HepG2 (cell line): ENCODE measurements at regions not wholly inside any gene's neighbourhood (a gene's known extent, or its start where the extent isn't known, plus 50 kb on each side); places are given as distances from the start of the nearest gene placed in this dataset.

Source experiments
- ATAC-seq: fragments of 200-7000 bp; cut with Tn5 transposase; 3 replicates; pipeline ENCODE4 v1.9.1; 2020; ENCODE audit warnings: mild to moderate bottlenecking, moderate library complexity
- BruUV-seq: library from RNA; stranded (reverse); fragments of 400-500 nt; replicated peaks from 2 replicates; lab custom pipeline; 2021; lab: Mats Ljungman, UMichigan
- CTCF ChIA-PET: fragments of 300-600 bp; formaldehyde crosslinking; extraction: SDS; loops from one replicate; lab custom pipeline; 2021; ENCODE audit warnings: low total read pairs, inconsistent platforms, low intra/inter-chr PET ratio; lab: Yijun Ruan, JAX
- POLR2A ChIA-PET: fragments of 350-600 bp; sonication (Branson Sonifier 250); formaldehyde crosslinking; loops from one replicate; lab custom pipeline; 2020; ENCODE audit warnings: antibody characterized with exemption, inconsistent platforms; lab: Yijun Ruan, JAX
- DNase-seq: peaks from one replicate; pipeline ENCODE4 v3.0.0-alpha.2; 2015; ENCODE audit warnings: low spot score
- FAIRE-seq: peaks from 3 replicates; lab custom pipeline; 2011; peaks lifted over from hg19 to GRCh38; lab: Jason Lieb, UNC
- H2AFZ ChIP-seq: one replicate; pipeline ENCODE4 v1.6.1; 2011; ENCODE audit warnings: low read length, inconsistent platforms
- H3K27ac ChIP-seq: fragments of 300-600 bp; 3 replicates; pipeline ENCODE4 v1.8.0; 2011; ENCODE audit warnings: mixed run types, mild to moderate bottlenecking, mixed read lengths, low read length, inconsistent platforms; ENCODE audit not compliant: insufficient read depth; ENCODE audit errors: extremely low read length
- H3K27me3 ChIP-seq, 2 experiments: fragments of 200-600 bp in 1 of 2; 2 replicates in 1 of 2; 3 replicates in 1 of 2; pipeline versions ENCODE4 v1.6.0 to v1.8.0; 2011; ENCODE audit warnings: low read length in 2 of 2, mild to moderate bottlenecking in 2 of 2, moderate library complexity in 2 of 2, inconsistent platforms in 1 of 2; ENCODE audit not compliant: insufficient read depth in 2 of 2, control insufficient read depth in 1 of 2
- H3K36me3 ChIP-seq, 2 experiments: fragments of 200-600 bp in 1 of 2; replicated peaks in 1 of 2; 2 replicates in 1 of 2; 3 replicates in 1 of 2; pipeline versions ENCODE4 v1.5.1 to v1.8.0; 2011; ENCODE audit warnings: low read length in 2 of 2, inconsistent platforms in 1 of 2; ENCODE audit not compliant: insufficient read depth in 2 of 2, control insufficient read depth in 1 of 2
- H3K4me1 ChIP-seq: 2 replicates; pipeline ENCODE4 v1.5.1; 2012; ENCODE audit warnings: low read length, inconsistent platforms; ENCODE audit not compliant: insufficient read depth
- H3K4me2 ChIP-seq: 2 replicates; pipeline ENCODE4 v1.6.0; 2011; ENCODE audit warnings: low read depth, low read length, inconsistent platforms
- H3K4me3 ChIP-seq, 3 experiments: fragments of 200-600 bp in 1 of 3; sonication (generic), shearing (Covaris generic) in 1 of 3; replicated peaks in 1 of 3; 2 replicates each; pipeline ENCODE4 v1.5.1; 2011 to 2016; ENCODE audit warnings: low read length in 3 of 3, inconsistent platforms in 2 of 3, low read depth in 2 of 3, mild to moderate bottlenecking in 2 of 3, control low read depth in 1 of 3, mixed read lengths in 1 of 3; ENCODE audit not compliant: insufficient read depth in 1 of 3
- H3K79me2 ChIP-seq: one replicate; pipeline ENCODE4 v1.6.1; 2011; ENCODE audit warnings: low read length, inconsistent platforms; ENCODE audit not compliant: insufficient read depth
- H3K9ac ChIP-seq: 2 replicates; pipeline ENCODE4 v1.6.0; 2011; ENCODE audit warnings: mild to moderate bottlenecking, low read depth, low read length, inconsistent platforms; ENCODE audit not compliant: insufficient read depth
- H3K9me3 ChIP-seq: 2 replicates; pipeline ENCODE4 v1.5.1; 2012; ENCODE audit warnings: mild to moderate bottlenecking, low read length
- H4K20me1 ChIP-seq: 2 replicates; pipeline ENCODE4 v1.6.0; 2011; ENCODE audit warnings: inconsistent platforms, mild to moderate bottlenecking, low read length, moderate library complexity; ENCODE audit not compliant: insufficient read depth
- CHCHD3 ChIP-seq: sonication (generic); formaldehyde crosslinking; IDR thresholded peaks from 2 replicates; pipeline ENCODE4 v1.8.0; 2022; ENCODE audit warnings: mild to moderate bottlenecking, missing genetic modification reagents, moderate library complexity
- FOXO1 ChIP-seq: sonication (generic); formaldehyde crosslinking; IDR thresholded peaks from 2 replicates; pipeline ENCODE4 v1.4.0; 2020; ENCODE audit warnings: missing genetic modification reagents
- HNF4A ChIP-seq: sonication (generic); formaldehyde crosslinking; IDR thresholded peaks from 2 replicates; pipeline ENCODE4 v1.4.0; 2020; ENCODE audit warnings: missing genetic modification reagents
- HNF4G ChIP-seq, 2 experiments: sonication (generic) in 1 of 2; formaldehyde crosslinking in 1 of 2; IDR thresholded peaks; 2 replicates each; pipeline versions ENCODE4 v1.4.0 to v1.6.1; 2011 to 2020; ENCODE audit warnings: borderline replicate concordance in 2 of 2, low read depth in 2 of 2, mild to moderate bottlenecking in 2 of 2, low read length in 1 of 2, missing genetic modification reagents in 1 of 2, moderate library complexity in 1 of 2
- MAFG ChIP-seq: sonication (generic); formaldehyde crosslinking; IDR thresholded peaks from 2 replicates; pipeline ENCODE4 v1.5.1; 2020; ENCODE audit warnings: mild to moderate bottlenecking, missing genetic modification reagents
- MBD4 ChIP-seq: IDR thresholded peaks from 2 replicates; pipeline ENCODE4 v1.6.1; 2012; ENCODE audit warnings: low read length, inconsistent platforms, borderline replicate concordance
- NCOR1 ChIP-seq: fragments of 200-600 bp; sonication (generic); IDR thresholded peaks from 2 replicates; pipeline ENCODE4 v1.7.0; 2017; ENCODE audit warnings: antibody characterized with exemption, low read length, borderline replicate concordance
- PAF1 ChIP-seq: IDR thresholded peaks from 2 replicates; pipeline ENCODE4 v1.6.1; 2016; ENCODE audit warnings: missing genetic modification reagents, missing compliant biosample characterization
- SPEN ChIP-seq: sonication (generic); formaldehyde crosslinking; IDR thresholded peaks from 2 replicates; pipeline ENCODE4 v1.5.1; 2020; ENCODE audit warnings: low read depth, mild to moderate bottlenecking, missing genetic modification reagents
- ZFP37 ChIP-seq: sonication (generic); formaldehyde crosslinking; IDR thresholded peaks from 2 replicates; pipeline ENCODE4 v1.4.0; 2020; ENCODE audit warnings: missing genetic modification reagents, borderline replicate concordance
- ZNF451 ChIP-seq: sonication (generic); formaldehyde crosslinking; IDR thresholded peaks from 2 replicates; pipeline ENCODE4 v1.5.0; 2020; ENCODE audit warnings: mild to moderate bottlenecking, missing genetic modification reagents
- ZNF510 ChIP-seq: sonication (generic); formaldehyde crosslinking; IDR thresholded peaks from 2 replicates; pipeline ENCODE4 v1.4.0; 2020; ENCODE audit warnings: low read depth, mild to moderate bottlenecking, missing genetic modification reagents
- ZNF564 ChIP-seq: sonication (generic); formaldehyde crosslinking; IDR thresholded peaks from 2 replicates; pipeline ENCODE4 v1.8.1; 2023; ENCODE audit warnings: mild to moderate bottlenecking, missing genetic modification reagents
- ZNF891 ChIP-seq: sonication (generic); formaldehyde crosslinking; IDR thresholded peaks from 2 replicates; pipeline ENCODE4 v1.5.0; 2020; ENCODE audit warnings: mild to moderate bottlenecking, missing genetic modification reagents
- WGBS: methylation state at CpG from one replicate; pipeline ENCODE4 v1.1.6; 2017; ENCODE audit warnings: low lambda C conversion rate; 5-methylcytosine and 5-hydroxymethylcytosine counted together
- in situ Hi-C: cut with HindIII; loops from 2 replicates; pipeline ENCODE4 v1.10.0; 2017; ENCODE audit warnings: low pct_unique_long_range_greater_than_20kb; ENCODE audit not compliant: extremely low pct_ligation_motif_present
- intact Hi-C: fragments of 100-400 bp; cut with micrococcal nuclease; formaldehyde crosslinking; loops from one replicate; pipeline ENCODE4 v1.10.0; 2022; ENCODE audit not compliant: unreplicated experiment
- TF ChIP-seq, protein P1 (sequence below): IDR thresholded peaks from 2 replicates; pipeline ENCODE4 v1.4.0; 2020; ENCODE audit warnings: mild to moderate bottlenecking, missing genetic modification reagents

DNA sequence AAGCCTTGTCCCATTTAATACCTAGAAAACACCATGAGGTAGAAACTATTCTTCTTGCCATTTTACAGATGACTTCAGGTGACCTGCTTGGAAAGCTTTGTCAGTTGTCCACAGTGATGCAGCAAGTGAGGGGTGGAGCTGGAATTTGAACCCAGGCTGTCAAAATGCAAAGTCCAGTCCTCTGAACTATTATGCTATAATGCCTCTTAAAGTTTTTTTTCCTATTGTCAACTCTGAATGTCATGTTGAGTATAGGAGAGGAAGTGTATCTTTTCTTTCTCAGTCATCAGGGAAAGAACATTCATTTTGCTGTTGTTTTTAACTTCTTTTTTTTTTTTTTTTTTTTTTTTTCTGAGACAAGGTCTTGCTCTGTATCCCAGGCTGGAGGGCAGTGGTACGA, 525.6 kb downstream of the XYLT1 start:
- in situ Hi-C loops (no loop called here), intact Hi-C loops (no loop called here)
- no peak for ATAC-seq
- Histone ChIP-seq H3K36me3 (no peaks in the 10 kb centered on the region), H3K27me3 (no peaks in the 10 kb centered on the region), H3K9me3 (no peaks in the 10 kb centered on the region), H3K9ac (no peak overlapping the region), H3K27ac (no peak overlapping the region), H3K79me2 (no peaks in the 10 kb centered on the region), H3K4me1 (no peaks in the 10 kb centered on the region), H3K4me2 (no peak overlapping the region), H2AFZ (no peak overlapping the region), H3K4me3 (no peak overlapping the region), H4K20me1 (no peaks in the 10 kb centered on the region)
- 51% methylated on average over 1 of the region's 1 CpG for WGBS
- ChIA-PET POLR2A (no interaction called here), CTCF (no interaction called here)
- BruUV-seq, result no TSS peak
- no peak for FAIRE-seq
- TF ChIP-seq HNF4A (peak; percentile 49), HNF4G (IDR thresholded peaks at IDR 0.05; ENCODE audit: borderline replicate concordance, low read depth, low read length) (peak; percentile 41; the same call in 1 of the 2 replicates), HNF4G (CRISPR knock-in tag; IDR thresholded peaks at IDR 0.05; ENCODE audit: borderline replicate concordance, low read depth) (no peak), PAF1 (CRISPR knock-in tag) (no peak), MBD4 (no peak), MAFG (no peak), FOXO1 (CRISPR knock-in tag) (no peak), ZFP37 (CRISPR knock-in tag) (no peak), SPEN (CRISPR knock-in tag) (no peak), NCOR1 (peak; percentile 63; the same call in 1 of the 2 replicates), ZNF564 (CRISPR knock-in tag) (no peak), ZNF891 (no peak), CHCHD3 (no peak), ZNF451 (CRISPR knock-in tag) (no peak), ZNF510 (CRISPR knock-in tag) (no peak)
- TF ChIP-seq, protein P1, sequence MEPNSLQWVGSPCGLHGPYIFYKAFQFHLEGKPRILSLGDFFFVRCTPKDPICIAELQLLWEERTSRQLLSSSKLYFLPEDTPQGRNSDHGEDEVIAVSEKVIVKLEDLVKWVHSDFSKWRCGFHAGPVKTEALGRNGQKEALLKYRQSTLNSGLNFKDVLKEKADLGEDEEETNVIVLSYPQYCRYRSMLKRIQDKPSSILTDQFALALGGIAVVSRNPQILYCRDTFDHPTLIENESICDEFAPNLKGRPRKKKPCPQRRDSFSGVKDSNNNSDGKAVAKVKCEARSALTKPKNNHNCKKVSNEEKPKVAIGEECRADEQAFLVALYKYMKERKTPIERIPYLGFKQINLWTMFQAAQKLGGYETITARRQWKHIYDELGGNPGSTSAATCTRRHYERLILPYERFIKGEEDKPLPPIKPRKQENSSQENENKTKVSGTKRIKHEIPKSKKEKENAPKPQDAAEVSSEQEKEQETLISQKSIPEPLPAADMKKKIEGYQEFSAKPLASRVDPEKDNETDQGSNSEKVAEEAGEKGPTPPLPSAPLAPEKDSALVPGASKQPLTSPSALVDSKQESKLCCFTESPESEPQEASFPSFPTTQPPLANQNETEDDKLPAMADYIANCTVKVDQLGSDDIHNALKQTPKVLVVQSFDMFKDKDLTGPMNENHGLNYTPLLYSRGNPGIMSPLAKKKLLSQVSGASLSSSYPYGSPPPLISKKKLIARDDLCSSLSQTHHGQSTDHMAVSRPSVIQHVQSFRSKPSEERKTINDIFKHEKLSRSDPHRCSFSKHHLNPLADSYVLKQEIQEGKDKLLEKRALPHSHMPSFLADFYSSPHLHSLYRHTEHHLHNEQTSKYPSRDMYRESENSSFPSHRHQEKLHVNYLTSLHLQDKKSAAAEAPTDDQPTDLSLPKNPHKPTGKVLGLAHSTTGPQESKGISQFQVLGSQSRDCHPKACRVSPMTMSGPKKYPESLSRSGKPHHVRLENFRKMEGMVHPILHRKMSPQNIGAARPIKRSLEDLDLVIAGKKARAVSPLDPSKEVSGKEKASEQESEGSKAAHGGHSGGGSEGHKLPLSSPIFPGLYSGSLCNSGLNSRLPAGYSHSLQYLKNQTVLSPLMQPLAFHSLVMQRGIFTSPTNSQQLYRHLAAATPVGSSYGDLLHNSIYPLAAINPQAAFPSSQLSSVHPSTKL (CRISPR knock-in tag), result no peak
- no peak for DNase-seq
